CD4-positive, alpha-beta T cell treated with Interleukin-12 subunit alpha and Interleukin-12 subunit beta, for 1 hour (primary cell): ENCODE measurements at regions not wholly inside any gene's neighbourhood (a gene's known extent, or its start where the extent isn't known, plus 50 kb on each side); places are given as distances from the start of the nearest gene placed in this dataset.
"Not testable (repeated sequence)": the region's sequence is repeated elsewhere in the genome, so short reads cannot be mapped to it uniquely, and the experiment has no call there.

Experiments used
- DNase-seq: peaks from one replicate; pipeline ENCODE4 v3.0.0-alpha.2; 2020

DNA sequence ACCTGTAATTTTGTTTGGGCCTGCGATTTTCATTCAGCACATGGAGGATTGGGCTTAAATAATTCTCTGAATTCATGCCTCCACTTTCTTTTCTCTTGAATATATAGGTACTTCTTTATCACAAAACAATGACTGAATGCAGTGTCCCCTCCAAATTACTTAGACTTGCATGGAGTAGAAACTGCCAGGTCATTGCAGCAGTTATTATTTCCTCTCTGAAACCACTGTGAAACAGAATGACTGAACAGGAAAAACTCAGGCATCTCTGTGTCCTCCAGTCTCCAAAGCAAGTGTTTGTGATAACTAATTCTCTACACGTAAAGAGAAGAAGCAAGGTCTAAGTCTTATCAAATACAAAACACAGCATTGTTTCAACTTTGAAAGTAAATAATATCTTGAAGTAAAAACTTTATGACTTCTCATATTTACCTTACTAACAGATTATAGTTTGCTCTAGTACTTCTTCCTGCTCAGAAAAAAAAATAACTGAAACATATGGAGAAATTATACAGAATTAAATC lies 144.5 kb upstream of the DIAPH2 start:
- DNase-seq = no peak

DNA sequence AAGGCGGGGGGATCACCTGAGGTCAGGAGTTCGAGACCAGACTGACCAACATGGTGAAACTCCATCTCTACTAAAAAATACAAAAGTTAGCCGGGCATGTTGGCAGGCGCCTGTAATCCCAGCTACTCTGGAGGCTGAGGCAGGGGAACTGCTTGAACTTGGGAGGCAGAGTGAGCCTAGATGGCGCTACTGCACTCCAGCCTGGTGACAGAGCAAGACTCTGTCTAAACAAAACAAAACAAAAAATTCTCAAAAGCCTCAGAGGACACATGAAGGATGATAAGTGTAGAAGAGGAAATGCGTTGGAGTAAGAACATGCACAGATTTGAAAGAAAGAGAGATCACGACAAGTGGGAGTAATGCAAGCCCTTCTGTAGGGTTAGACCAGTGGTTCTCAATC lies 138.4 kb upstream of the DIAPH2 start:
- DNase-seq = not testable (repeated sequence)

DNA sequence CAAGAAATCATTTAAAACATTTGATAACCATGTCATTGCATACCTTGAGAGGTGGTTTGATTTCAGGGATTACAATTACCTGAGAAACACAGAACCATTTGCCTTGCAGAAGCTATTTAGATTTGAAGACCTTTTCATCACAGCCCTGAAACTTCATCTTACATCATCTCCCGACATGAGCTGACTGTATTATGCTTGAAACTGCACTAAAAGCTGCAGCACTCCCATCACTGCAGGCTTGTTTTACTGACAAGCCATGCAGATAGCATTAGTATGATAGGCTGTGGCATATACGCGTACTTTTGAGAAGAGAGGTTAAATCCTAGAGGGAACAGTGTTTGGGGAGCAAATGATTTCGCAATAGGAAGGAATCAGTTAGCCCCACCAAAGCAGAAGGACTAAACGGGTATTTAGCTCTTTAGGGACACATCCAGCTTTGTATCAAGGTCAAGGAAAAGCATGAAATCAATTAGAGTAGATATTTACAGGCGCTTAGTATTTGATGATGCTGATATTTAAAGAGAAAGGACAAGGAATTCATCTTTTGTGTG lies 133.2 kb upstream of the DIAPH2 start:
- DNase-seq = no peak

DNA sequence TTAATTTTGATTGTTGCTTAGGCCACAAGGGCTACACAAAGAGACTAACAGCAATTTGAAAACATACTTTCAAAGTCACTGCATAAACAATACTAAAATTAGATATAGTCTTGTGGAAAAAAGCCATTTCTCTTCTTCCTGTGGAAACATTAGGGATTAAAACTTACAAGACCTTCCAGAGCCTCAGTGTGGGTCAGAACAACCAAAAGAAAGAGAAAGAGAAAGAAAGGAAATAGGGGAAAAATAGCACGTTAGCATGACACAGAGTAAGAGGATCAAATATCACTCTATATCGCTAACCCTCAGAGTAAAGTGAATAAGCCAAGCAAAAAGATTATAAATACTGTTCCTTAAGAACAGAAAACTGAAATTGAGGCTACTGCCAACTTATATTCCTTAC lies 127.8 kb upstream of the DIAPH2 start:
- no peak for DNase-seq

DNA sequence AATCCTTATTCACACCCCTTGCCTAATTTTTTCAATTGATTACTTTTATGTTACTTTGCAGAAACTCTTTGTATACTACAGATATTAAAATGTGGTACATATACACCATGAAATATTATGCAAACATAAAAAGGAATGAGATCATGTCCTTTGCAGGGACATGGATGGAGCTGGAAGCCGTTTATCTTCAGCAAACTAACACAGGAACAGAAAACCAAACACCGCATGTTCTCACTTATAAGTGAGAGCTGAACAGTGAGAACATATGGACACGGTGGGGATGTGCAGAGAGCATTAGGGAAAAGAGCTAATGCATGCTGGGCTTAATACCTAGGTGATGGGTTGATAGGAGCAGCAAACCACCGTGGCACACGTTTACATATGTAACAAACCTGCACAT lies 123.5 kb upstream of the DIAPH2 start:
- DNase-seq = not testable (repeated sequence)

DNA sequence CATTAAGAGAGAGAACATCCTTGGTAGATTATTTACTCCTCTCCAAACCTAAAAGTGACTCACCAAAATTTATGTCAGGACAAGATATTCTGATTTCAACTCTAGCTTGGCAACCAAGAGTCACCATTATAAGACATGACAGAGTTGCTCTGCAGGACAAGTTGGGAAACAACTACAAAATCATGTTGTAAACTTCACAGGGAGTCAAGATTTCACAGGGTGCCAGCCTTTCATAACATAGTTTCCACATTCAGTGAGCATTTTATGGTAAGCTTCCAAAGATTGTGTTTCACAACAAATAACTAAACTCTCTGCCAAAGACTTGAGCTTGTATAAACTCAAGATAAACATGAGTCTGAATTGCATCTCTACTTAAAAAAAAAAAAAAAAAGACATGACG lies 121.0 kb upstream of the DIAPH2 start:
- no peak for DNase-seq

DNA sequence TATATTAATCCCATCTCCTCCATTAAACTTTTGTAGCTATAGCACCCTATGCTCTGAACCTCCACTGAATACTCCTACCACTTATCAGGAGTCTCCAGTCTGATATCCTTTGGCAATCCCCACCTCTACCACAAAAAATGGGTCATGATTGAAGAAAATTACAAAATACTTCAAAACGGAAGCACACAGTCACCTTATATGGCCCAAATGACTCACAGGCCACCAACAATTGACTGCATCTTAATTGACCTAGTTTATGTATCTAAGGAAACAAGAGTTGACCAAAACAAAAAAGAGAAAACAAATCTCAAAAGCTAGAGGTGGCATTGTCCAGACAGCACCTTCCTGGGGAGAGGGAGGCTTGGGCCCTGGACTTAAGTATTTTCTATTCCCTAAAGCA lies 120.0 kb upstream of the DIAPH2 start:
- DNase-seq = no peak

DNA sequence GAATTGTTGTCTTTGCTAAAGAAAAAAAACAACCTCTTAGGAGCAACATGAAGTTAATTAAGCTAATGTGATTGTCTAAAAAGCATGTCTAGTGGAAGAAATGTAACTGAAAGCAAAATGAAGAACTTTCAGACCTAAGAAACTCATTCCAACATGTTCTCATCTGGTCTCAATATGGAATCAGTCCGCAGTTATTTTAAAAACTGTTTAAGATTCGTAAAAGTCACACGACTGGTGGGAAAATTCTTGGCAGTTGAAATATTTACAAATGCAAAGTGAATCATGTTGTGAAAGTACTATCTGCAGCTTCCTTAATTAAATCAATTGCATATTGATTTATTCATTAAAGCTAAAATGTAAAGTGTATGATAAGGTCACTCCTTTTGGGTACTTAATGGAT lies 117.8 kb upstream of the DIAPH2 start:
- no peak for DNase-seq

DNA sequence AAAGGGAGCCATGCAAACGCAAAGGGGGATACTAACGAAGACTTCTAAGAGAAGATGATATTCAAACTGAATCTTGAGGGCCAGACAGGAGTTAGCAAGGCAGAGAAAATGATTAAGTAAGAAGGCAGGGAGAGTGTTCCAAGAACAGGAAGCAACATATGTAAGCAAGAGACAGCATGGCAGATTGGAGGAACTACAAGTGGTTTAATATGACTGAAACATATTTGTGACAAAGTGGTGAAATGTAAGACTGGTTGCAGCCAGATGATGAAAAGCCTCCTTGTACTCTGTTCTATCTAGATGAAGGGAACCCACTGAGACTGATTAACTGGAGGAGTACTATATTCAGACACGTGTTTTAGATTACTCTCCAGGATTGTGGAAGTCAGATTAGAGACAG lies 116.6 kb upstream of the DIAPH2 start:
- no peak for DNase-seq

DNA sequence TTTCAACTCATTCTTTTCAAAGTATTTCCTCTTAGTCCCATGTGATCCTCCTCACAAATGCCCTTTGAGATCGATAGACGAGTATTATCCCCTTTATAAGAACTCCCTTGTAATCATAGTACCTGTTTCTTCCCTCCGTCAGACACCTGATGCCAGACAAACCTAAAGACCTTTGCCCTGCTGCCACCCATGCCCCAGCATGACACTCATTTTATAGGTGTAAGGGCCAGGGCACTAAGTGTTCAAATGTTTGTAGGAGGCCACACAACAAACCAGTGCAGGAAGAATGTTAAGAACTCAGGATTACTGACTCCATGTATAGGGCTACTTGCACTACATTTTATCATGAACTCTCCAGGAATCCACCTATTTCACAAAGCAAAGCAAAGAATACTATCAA lies 115.6 kb upstream of the DIAPH2 start:
- DNase-seq = no peak

DNA sequence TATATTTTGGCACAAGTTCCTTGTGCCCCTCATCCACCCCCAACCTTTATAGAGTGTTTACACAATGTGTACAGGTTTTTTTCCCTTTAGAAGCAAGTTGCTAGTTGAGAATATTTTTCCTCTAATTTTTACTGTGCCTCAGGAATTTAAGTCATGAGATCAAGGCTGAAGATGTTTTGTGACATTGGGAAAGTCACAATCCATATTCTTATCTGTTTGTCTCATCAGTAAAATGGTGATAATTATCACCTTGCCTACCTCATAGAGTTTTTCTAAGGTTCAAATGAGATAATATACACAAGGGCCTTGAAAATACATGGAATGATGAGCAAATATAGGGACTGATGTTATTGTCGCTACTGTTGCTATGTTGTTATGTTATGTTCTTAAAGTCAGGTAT lies 109.6 kb upstream of the DIAPH2 start:
- DNase-seq = no peak

DNA sequence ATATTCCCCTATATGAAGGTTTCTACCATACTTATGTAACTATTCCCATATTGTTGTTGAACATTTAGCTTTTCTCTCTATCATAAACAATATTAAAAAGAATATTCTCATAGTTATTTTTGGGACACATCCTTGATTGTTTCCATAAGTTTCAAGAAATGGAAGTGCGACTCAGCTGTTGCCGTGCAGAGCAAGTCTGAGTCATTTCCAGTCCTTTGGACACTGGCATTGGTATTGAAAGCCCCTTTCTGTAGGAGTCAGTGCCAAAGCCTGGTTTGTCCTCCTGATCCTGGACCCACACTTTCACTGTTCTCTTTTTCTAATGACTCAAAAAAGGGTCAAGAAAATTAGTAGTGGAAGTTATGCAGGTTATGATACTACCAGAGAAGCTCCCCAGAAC lies 108.3 kb upstream of the DIAPH2 start:
- no peak for DNase-seq

DNA sequence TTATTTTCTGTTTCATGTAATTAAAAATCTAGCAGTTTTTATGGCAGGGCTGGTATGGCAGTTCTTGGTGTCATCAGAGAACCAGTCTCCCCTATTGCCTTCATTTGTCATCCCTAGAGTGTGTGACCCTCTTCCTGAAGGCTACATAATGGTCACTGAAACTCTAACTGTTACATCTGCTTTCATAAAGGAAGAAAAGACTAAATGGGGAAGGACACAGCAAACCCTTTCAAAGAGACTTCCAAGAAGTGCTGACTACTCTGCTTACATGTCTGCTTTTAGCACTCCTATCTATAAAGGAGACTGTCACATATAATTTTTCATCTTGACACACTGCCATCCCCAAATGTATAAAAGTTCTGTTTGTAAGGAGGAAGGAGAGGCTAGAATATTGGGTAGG lies 105.9 kb upstream of the DIAPH2 start:
- DNase-seq = no peak

DNA sequence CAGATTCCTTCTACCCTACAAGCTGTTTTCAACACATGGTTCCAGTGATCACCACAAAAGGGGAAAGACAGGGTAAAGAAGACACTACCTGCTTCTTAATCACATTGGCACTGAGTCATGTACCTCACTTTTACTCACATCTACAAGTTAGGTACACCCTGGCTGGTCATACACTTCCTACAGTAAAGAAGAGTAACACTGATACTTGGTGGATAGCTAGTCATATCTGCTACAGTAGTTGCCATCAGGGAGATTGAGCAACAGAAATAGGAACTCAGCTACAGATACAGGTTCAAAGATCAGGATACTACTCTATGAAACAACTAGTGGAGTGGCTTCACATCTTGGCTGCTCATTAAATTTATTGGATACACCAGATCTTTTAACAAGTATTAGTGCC lies 105.4 kb upstream of the DIAPH2 start:
- no peak for DNase-seq

DNA sequence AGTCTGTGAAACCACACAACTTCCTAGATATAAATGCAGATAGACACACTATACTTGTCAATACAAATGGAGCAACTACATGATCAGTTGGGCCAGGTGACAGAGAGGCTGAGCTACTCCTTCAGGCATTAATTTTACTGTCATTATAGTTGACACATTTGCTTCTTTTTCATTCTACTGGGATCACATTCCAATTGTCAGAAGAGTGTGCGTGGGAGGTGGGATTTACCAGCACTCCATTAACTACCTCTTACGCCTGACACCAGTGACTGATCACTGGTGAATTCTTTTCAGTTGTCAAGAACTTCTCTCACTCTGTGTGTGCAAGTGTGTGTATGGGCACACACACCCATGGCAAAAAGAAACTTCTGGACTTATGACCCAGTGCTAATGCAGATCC lies 94.2 kb upstream of the DIAPH2 start:
- no peak for DNase-seq

DNA sequence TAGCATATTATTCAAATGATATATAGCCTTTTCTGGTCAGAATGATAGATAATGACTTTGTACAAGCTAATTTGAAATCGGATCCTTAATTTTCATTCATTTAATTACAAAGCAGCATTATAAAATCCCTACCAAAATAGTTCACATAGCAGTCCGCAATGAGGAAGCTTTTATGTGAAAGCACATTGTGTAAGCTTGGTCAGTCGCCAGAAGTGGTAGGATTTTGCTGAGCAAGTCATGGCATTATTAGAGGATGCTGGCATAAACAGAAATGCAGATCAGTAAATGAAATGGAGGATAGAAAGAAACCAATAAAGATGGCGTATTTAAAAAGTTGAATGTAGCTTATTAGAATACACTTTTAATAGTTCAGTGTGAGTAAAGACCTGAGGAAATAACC lies 93.2 kb upstream of the DIAPH2 start:
- no peak for DNase-seq

DNA sequence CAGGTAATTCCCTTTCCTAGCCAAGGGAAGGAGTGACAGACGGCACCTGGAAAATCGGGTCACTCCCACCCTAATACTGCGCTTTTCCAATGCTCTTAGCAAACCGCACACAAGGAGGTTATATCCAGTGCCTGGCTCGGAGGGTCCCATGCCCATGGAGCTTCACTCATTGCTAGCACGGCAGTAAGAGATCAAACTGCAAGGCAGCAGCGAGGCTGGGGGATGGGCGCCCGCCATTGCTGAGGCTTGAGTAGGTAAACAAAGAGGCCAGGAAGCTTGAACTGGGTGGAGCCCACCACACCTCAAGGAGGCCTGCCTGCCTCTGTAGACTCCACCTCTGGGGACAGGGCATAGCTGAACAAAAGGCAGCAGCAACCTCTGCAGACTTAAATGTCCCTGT lies 86.8 kb upstream of the DIAPH2 start:
- not testable (repeated sequence) for DNase-seq

DNA sequence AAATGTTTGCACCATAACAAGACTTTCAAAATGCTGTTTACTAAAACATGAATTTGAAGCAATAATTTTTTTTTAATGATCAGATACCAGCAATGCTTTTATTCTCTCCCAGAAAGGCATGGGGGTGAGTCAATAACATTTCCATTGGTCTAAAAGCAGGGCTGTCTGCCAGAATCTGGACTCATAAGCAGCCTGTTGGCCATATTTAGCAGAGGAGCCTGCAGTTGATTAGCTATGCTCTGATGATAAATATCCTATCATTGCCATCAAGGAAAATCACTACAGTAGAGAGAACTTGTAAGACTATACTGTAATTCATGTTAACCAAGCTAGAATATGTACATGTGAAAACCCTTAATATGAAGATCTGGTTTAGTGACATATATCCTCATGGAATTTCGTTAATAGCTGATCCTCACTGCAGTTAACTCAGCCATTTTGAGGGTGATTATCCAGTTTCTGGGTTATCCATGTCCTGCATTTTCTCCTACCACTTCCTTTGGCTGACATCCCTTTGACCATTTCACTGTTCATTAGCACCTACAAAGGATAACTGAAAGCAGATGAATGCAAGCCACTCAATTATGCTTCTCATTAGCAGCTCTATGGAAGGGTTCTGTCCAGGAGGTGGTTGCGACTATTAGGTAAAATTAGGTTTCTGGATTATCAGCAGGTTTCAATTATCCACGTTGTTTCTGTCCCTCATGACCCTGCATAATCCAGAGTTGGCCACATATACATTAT lies 72.9 kb upstream of the DIAPH2 start:
- no peak for DNase-seq

DNA sequence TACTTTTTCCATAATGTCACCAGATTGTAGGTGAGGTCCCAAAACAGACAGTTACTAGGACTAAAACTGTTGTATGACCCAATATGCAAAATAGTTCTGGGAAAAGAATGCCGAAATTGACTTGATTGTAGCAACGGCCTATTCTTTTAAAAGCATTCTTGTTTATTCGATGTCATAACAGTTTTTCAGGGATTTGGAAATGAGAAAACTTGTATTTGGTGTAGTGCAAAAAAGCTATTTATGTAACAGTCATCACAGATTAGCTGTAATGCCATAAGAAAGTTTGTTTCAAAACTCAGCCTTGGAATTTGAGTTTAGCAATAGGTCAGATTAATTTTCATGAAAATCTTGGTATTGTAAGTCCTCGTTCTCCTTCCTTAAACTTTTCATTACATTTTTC lies 69.2 kb upstream of the DIAPH2 start:
- DNase-seq = no peak

DNA sequence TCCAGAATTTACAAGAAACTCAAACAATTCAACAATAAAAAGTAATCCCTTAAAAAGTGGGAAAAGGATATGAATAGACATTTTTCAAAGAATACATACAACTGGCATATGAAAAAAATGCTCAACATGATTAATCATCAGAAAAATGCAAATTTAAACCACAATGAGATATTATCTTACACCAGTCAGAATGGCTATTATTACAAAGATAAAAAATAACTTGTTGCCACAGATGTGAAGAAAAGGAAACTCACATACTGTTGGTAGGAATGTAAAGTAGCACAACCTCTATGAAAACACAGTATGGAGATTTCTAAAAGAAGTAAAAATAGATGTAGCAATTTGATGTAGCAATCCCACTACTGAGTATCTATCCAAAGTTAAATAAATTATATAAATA lies 65.1 kb upstream of the DIAPH2 start:
- no peak for DNase-seq

DNA sequence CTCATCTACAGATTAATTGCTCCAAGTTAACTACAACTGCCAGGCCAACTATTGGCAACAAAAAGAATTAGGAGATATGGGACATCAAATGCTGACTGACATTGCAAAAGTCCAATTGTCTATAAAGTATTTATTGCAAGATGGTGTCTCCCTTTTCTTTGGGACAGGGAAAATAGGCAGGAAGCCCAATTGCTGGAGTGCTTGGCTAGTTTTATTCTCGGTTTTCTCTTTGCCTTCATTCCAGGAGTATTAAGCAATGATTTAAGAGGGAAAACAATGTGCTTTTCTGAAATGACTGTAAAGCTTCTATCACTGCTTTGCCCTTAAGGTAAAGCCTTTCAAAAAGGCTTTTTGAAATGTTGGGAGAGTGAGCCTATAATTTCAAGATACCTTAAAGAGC lies 62.8 kb upstream of the DIAPH2 start:
- DNase-seq = no peak
